ENCODE measurements at regions not wholly inside any gene's neighbourhood (a gene's known extent, or its start where the extent isn't known, plus 50 kb on each side); places are given as distances from the start of the nearest gene placed in this dataset.
"Not testable (repeated sequence)": the region's sequence is repeated elsewhere in the genome, so short reads cannot be mapped to it uniquely, and the experiment has no call there.

DNA sequence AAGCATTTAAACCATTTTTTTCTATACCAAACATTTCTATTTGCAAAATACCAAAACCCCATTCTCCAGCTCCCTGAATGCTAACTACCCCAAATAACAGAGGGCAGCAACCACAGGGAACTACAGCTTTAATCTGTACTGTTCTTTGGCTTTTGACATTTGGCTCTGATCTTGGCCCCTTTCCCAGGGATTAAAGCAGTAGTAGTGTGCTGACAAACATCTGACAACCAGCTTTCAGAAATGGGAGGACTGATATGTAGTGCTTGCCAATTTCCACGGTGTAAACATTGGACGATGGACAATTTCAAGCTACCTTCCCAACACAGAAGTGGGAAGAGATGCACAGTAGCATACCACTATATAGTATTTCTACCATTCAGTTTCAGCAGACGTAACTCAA is 88.4 kb upstream of the TEAD1 start:
- no peak for DNase-seq

DNA sequence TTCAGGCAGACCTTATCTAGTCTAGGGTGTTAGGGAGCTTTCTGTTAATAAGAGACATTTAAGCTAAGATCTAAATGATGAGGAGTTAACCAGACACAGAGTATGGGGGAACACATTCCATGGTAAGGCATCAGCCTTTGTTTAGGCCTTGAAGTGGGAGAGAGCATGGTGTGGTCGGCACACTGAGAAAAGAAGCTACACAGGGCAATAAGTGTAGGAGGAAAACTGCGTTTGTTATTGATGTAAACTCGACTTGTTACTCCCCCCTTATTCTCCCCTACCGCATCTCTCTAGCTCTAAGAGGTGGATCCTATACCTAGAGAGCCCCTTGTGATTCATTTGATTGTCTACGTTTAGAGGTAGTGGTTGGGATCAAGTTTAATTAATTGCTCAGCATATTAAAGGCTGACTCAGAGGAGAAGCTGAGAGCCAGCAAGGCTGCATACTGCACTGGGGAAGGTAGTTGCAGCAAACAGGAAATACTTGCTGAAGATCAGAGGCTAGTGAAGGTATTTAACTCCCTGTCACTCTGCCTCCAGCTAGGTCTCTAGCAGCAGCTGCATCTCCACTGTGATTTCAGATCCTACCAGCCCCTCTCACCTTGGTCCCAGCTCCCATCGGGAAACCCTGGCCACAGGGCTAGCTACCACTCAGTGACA is 86.8 kb upstream of the TEAD1 start:
- DNase-seq = peak; percentile 15

DNA sequence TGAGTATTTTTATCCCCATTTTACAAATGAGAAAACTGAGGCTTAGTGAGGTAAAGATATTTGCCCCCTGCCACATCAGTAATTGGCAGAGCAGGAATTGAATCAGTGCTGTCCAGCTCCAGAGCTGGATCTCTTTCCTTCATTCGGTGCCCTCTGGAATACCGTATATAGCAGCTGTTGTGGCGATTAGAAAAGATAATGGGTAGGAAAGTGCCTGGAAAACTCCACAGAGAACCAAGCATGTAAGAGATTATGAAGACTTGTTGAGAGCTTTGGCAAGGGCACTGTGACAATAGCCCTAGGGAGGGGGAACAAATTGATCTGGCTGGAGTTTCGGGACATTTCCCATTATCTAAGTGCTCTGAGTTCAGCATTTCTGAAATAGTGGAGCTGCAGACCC is 82.5 kb upstream of the TEAD1 start:
- no peak for DNase-seq

DNA sequence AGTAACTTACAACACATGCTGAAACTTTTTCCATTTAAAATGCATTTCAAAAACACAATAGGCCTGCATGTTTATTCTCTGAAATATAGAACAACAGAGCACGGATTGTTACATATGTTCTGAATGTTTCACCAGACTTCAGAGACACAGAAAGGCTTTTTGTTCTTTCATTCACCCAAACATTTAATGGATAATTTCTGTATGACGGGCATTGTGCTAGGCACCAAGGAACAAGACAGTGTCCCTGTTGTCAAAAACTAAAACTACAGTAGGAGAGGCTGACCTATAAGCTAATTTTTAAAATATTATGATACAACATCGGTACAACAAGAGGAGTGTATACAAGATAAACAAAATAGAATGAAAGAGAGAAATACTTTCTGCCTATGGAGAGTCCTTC is 81.9 kb upstream of the TEAD1 start:
- DNase-seq = peak; percentile 7

DNA sequence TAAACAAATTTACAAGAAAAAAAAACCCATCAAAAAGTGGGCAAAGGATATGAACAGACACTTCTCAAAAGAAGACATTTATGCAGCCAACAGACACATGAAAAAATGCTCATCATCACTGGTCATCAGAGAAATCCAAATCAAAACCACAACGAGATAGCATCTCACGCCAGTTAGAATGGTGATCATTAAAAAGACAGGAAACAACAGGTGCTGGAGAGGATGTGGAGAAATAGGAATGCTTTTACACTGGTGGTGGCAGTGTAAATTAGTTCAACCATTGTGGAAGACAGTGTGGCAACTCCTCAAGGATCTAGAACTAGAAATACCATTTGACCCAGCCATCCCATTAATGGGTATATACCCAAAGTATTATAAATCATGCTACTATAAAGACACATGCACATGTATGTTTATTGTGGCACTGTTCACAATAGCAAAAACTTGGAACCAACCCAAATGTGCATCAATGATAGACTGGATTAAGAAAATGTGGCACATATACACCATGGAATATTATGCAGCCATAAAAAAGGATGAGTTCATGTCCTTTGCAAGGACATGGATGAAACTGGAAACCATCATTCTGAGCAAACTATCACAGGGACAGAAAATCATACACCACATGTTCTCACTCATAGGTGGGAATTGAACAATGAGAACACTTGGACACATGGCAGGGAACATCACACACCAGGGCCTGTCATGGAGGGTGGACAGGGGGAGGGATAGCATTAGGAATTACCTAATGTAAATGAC is 79.0 kb upstream of the TEAD1 start:
- not testable (repeated sequence) for DNase-seq

DNA sequence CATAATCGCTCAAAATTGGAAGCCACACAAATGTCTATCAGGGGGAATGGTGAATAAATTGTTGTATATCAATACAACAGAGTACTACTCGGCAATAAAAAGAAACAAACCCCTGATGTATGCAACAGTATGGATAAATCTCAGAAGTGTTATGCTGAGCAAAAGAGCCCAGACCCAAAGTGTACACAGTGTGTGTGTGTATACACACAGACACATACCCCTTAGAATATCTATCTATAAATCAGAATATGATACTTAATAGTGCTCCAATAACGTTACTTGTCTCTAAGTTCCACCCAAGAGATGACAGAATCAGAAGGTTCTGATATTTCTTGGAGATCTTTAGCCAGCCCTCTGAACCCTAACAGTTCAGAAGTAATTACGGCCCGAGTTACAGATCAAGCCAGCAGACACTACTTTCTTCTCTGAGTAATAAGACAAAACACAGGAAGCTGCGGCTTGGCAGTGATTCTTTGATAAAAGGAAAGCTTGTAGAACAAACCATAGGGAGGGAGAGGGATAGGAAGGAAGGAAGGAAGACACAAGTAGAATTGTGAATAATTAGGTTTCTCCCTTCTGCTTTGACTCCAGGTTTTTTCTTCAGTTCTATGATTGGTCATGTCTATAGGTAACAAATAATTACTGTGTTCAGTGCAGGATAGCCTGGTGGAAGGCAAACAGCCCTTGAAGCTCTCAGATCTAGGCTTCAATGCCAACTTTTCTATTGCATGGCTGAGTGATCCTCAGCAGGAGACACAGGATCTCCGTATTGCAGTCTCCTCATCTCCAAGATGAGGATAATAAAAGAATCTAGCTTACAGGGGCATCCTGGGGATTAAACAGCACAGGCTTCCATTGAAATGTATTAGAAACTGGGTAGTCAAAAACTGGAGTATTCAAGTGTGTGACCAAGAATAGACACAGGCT is 75.6 kb upstream of the TEAD1 start:
- no peak for DNase-seq

DNA sequence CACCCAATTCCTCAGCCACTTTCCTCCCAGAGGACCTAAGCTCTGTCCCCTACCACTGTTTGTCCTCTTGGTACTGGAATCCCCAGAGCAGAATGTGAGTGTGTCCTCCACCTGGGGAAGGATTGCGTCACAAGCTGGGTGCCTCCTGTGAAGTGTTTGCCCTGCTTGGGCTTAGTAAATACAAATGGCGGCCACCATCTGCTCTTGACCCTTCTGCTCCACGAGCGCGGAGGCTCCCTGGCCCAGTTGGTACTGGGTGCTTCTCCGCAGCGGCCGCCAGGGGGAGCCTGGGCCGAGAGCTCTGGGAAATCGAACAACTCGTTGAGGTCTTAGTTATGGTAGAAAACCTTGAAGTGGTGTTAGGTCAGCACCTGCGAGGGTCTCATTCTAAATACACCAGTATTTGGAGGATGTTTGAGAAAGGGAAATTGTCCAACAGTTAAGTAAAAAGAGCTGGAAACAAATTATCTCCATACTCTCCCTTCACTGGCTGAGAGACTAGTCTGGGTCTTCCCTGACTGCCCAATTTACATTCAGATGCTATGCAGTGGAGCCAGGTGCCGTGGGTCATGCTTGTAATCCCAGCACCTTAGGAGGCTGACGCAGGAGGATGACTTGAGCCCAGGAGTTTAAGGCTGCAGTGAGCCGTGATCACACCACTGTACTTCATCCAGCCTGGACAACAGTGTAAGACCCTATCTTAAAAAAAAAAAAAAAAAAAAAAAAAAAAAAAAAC is 74.6 kb upstream of the TEAD1 start:
- no peak for DNase-seq

DNA sequence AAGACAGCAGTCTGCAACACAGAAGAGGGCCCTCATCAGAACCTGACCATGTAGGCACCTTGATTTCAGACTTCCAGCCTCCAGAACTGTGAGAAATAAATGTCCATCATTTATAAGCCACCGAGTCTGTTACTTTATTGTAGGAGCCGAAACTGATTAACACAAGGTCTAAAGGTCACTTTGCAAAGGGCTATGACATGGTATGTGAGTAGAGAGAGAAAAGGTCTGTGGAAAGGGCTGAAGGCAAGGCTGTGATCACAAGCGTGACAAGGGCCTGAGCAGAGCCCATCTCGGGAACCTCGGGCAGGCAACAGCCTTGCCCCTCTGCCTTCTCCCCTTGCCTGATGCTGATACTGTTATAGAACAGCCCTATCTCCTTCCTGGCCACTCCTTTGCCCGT is 73.4 kb upstream of the TEAD1 start:
- no peak for DNase-seq

DNA sequence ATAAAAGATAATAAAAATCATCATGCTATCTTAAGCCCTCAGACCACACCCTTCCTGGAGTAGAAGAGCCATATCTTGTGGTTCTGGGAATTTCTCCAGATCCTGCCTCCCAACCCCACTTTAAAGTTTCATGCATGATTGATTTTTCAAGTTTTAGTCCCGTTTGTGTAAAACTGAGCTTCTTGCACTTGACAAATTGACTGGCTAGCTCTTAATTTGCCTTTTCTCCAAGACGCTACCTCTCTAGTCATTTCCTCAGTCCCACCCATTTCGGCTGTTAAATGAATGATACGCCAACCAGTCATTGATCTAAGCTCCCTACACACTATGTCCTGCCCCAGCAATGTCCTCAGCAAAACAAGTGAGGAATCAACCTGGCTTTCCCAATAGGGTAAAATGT is 71.8 kb upstream of the TEAD1 start:
- DNase-seq = no peak

DNA sequence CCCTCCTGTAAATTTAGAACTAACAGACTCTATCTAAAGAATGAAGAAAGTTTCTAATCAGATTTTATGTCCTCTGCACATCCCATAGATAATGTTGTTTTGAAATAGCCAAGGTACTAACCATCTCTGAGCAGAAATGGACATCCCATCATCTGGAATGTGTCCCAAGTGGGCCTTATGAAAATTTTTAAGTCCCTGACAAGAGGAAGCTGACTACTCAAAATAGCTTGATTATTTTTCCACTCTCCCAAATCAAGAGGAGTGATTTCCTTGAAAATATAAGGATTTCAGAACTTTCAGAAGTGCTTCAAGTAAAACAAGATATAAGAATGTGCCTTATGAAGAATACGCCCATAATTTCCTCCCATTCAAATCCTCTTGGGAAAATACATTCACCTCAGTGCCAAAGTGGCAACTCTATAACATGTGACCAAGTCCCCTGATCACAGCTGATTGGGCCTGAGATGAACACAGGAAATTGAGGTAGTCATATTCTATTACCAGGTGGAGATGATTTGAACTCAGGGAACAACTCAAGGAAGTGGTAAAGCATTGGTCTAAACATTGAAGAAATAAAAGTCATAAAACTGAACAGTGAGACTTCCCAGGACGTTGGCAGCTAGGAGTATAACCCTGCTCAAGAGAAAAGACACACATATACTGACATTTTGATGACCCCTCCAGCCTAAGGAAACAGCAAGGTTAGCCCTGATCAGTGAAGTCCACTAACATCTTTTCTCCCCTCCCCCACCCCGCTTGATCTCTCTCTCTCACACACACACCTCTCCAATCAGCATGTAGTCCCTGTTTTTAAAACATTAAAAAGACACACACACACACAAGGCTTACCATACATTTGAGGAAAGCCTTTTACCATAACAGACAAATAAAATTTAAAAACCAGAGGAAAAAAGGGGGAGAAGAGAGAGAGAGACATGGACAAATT is 70.8 kb upstream of the TEAD1 start:
- no peak for DNase-seq

DNA sequence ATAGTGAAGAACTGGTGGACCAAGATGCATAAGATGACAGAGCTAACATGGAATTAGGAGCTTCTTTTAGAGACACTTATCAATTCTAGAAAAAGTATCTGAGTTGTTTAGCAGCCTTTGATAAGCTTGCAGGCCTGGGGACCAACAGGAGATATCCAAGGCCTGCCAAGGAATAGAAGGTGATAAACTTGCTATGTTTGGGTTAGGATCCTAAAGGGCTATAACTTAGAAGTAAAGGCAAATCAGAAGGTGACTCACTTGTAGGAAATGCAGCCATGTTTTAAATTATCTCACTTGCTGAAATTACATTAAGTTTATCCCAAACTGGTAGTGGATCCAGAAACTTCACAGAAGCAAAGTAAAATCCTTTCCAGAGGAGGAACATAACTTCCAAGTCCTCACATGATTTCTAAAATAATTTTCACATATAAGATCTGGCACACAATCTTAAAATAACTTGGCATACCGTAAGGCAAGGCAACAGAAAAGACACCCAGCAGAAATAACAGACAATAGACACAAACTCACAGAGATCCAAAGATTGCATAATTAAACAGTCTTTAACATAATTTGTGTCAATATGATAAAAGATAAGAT is 69.6 kb upstream of the TEAD1 start:
- no peak for DNase-seq

DNA sequence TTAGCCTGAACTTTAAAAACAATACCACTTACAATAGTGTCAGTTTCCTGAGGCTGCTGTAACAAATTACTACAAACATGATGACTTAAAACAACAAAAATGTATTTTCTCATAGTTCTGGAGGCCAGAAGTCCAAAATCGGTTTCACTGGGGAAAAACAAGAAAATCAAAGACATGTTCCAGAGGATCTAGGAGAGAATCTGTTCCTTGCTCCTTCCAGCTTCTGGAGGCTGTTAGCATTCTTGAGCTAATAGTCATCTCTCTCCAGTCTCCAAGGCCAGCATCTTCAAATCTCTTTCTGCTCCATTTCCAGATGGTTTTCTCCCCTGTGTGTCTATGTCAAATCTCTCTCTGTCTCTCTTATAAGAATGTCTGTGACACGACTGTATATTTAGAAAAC is 67.6 kb upstream of the TEAD1 start:
- DNase-seq = no peak

DNA sequence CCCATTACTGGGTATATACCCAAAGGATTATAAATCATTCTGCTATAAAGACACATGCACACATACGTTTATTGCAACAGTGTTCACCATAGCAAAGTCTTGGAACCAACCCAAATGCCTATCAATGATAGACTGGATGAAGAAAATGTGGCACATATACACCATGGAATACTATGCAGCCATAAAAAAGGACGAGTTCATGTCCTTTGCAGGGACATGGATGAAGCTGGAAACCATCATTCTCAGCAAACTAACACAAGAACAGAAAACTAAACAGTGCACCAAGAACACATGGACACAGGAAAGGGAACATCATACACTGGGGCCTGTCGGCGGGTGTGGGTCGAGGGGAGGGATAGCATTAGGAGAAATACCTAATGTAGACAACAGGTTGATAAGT is 65.5 kb upstream of the TEAD1 start:
- DNase-seq = not testable (repeated sequence)

DNA sequence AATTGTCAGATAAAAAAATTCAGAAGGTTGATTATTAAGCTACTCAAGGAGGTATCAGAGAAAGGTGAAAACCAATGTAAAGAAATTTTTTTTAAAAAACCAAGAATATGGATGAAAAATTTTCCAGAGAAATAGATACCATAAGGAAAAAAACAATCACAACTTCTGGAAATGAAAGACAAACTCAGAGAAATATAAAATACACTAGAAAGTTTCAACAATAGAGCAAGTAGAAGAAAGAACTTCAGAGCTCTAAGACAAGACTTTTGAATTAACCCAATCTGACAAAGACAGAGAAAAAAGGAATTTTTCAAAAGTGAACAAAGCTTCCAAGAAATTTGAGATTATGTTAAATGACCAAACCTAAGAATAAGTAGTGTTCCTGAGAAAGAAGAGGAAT is 62.9 kb upstream of the TEAD1 start:
- DNase-seq = no peak

DNA sequence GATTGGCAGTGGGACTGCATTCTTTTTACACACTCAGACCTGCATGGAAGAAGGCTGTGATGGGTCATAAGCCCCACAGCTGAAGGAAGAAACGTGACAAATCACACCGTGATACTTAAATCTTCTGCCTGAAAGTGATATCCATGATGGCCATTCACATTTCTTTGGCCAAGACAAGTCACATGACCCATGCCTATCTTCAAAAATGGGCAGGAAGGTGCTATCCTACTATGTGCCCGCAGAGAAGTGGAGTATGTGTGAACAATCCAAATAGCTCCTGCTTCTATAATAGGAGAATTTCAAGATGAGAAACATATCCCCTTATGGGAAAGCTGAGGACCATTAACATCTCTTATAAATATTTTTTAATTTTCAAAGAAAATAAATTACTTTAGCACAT is 56.6 kb upstream of the TEAD1 start:
- DNase-seq = no peak

DNA sequence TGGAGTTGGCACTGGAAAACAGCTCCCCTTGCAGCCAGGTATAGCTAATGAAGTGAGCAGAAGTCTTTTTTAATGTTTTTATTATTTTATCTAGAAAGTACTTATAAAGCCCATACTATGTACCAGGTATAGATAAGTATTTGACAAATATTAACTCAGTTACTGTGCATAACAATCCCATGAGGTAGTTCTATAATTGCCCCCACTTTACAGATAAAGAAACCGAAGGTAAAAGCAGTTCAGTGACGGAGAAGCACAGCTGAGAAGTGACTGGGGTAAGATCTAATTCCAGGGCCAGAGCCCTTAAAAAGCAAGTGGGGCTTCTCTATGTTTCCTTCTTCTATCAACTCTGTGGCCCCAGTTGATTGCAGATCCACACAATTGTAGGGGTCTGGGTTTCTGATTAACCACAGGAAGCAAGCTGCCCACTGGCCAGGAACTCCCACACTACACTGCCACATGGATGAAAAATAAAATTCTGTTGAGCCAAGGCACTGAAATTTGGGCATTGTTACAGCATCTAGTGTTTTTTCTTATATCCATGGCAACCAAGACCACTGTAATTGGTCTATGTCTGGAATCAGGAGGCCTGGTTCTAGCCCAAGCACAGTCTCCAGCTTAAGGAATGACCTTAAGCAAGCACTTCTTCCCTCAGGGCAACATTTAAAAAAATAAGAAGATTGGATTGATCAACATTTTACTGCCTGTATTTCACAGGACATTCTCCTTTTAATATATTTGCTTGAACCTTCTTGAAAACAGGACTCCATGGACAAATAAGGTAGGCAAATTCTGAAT is 55.3 kb upstream of the TEAD1 start:
- DNase-seq = no peak

DNA sequence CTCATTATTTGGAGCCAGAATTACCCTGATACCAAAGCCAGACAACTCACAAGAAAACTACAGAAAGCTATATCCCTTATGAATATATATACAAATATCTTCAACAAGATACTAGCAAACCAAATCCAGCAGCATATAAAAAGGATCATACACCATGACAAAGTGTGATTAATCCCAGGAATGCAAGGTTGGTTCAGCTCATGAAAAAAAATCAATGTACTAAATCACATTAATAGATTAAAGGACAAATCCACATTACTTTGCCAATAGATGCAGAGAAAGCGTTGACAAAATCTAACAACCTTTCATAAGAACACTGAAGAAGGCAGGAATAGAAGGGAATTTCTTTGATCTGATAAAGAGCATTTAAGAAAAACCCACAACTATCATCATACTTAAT is 50.4 kb upstream of the TEAD1 start:
- DNase-seq = no peak

Data from eye (tissue), 1 donor.